HG02610 (cell line): ENCODE measurements at regions not wholly inside any gene's neighbourhood (a gene's known extent, or its start where the extent isn't known, plus 50 kb on each side); places are given as distances from the start of the nearest gene placed in this dataset.
"Not testable (repeated sequence)": the region's sequence is repeated elsewhere in the genome, so short reads cannot be mapped to it uniquely, and the experiment has no call there.

Source experiments
- ATAC-seq: cut with Tn5 transposase; IDR thresholded peaks from one replicate; pipeline ENCODE4 v1.9.1; 2021; ENCODE audit warnings: mild to moderate bottlenecking, moderate library complexity; ENCODE audit not compliant: unreplicated experiment

DNA sequence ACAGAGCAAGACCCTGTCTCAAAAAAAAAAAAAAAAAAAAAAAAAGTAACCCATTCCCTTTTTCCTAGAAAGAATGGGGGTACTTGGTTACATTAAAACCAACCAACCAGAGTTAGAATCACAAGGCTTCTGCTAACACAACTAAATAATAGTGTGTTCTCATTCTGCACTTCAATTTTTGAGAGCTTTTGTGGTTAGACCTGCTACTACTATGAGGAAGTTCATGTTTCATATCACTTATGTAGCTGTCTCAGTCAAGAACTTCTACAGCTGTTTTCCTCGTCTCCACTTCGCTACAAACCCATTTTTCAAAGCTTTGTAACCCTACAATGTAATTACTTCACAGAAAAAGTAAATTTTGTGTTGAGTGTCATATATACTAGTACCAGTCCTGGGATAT is 58.3 kb downstream of the PDHA2 start:
- ATAC-seq: no peak

DNA sequence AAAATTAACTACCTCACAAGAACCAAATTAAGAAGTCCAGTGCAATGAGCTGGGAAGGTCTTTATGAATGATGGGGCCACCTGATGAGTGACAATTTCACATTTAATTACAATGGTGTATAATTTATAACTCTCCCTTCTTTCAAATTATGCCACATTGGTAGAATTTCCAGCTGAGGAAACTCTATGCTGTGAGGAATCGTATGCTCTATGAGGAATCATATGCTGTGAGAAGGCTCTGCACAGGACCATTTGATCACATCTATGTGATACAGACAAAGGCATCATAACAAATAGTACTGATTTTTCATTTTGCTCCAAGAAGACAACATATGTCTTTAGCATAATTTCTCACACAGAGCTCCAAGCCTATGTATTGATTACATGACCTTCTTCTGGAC is 69.3 kb downstream of the PDHA2 start:
- no peak for ATAC-seq

DNA sequence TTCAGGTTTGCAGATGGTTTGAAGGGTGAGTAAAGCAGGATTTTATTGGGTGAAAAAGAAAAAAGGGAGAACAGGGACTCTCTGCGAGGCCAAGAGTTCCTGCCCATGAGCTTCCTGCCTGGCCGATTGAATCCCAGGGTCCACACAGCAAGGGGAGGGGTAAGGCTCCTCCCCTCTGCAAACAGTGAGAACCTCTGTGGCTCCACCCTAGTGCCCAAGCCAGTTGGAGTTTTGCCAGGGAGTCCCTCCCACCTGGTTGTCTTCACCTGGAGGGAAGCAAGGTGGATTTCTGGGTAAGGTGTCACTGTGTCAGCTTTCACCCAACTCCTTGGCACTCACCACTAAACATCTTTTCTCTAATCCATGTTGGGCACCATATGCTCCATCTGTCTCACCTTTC is 70.9 kb downstream of the PDHA2 start:
- ATAC-seq: no peak

DNA sequence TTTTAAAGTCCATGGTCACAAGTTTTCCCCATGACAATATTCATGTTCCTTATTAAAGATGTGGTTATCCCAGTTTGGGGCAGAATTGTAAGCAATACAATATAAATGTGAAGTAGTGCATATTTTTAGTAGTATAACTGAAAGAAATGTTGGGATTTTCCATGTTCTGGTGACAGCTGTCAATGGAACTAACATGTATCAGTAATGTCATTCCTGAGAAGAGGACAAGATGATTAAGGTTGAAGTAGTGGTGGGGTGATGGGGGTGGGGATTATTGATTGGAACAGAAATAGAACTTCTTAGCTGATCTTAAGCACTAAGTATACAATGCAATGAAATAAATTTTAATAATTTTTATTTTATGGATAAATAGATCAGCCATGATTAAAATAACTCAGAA is 81.6 kb downstream of the PDHA2 start:
- ATAC-seq: no peak

DNA sequence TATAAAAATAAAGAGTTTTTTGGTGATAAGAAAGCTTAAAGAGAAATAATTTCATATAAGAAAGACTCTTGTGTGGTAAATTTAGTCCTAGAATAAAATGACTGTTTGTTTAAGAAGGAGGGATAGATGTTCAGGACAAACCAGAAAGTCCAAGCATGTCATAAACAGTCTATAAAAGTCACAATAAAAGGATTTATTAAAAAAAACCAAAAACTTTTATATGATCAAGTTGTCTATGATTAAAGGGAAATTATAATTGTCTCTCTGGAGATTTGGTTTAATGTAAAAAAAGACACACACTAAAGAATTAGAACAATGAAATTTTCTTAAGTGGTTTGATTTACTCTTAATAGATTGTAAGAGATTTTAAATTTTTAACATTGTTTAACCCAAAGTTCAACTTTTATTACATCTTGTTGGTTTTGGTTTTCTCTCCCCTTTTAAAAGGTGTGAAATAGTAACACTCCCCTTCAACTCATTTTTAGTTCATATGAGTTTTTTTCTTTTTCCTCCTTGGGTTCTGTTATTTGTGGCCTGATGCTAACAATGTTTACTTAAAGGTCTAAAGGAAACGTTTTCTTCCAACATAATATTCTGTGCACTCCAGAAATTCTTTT is 89.7 kb downstream of the PDHA2 start:
- no peak for ATAC-seq

DNA sequence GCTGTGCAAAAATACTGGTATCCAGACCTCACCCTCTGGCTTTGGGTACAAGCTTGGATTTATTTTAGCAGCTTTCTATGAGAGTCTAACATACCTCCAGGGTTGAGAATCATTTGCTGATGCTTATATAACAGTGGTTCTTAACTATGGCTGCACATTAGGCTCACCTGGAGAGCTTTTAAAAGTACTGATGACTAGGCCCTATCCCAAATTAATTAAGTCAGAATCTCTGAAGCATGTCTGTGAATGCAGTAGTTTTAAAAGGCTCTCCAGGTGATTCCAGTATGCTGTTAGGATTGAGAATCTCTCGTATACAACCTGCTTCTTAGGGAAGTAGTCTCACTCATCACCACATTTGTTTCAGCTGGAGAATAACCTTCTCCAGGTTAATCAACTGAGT is 99.2 kb downstream of the PDHA2 start:
- ATAC-seq: no peak

DNA sequence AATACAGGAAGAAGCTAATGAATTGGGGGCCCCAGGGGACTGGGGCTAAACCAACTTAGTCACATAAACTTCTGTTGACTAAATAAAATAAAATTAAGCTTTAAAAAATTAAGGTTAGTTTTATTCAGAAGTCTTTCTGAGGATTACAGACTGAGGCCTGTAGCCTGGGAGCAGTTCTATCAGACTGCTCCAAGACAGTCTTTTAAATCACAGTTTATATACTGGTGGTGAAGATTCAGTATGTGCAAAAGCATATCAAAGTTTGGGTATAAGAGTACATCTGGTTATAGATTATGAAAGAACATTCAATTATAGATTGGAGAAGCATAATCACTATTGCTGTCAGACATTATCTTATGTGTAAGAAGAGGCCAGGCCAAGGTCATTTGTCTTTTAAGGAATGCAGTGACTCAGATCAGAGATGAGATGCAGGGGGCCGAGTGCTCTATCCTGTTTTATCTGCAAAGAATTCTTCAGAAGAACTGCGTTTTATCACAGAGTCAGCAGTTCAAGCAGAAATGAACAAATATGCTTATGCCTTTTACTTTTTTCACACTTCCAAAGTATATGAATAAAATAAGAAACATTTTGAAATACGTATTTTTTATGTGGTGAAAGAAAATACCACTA is 109.4 kb downstream of the PDHA2 start:
- ATAC-seq: no peak

DNA sequence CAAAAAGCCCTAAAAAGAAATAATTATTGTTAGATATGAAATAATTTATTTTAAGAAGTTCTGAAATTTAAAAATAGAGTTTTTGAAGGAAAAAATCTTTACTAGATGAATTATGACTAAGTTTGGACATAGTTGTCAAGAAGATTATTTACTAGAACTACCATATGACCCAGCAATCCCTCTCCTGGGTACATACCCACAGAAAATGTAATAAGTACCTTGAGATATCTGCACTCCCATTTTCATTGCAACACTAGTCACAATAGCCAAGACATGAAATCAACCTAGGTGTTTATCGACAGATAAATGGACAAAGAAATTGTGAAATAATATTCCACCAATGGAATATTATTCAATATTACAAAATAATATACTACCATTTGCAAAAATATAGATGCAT is 109.9 kb downstream of the PDHA2 start:
- no peak for ATAC-seq

DNA sequence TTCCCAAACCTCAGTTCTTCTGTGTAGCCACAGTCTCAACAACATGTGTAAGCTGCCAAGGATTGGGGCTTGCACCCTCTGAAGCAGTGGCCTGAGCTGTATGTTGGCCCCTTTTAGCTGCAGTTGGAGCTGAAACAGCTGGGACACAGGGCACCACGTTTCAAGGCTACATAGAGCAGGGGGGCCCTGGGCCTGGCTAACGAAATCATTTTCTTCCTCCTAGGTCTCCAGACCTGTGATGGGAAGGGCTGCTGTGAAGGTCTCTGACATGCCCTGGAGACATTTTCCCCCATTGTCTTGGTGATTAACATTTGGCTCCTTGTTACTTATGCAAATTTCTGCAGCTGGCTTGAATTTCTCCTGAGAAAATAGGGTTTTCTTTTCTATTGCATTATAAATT is 112.6 kb downstream of the PDHA2 start:
- ATAC-seq: not testable (repeated sequence)

DNA sequence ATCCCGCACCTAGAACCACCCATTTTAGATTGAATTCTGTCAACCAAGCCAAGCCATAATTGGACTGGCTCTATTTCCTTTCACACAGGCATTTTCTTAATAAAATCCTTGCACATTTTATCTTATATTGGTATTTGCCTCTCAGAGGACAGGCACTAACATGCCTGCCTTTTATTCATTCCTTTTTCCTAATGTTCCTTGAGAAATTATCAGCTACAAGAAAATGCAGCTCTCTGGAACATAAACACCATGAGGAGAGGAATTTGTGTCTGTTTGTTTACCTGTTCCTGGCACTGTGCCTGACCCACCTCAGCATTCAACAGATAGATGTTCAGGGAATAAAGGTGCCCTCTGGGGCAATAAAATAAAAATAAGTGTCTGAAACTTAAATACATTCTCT is 116.2 kb downstream of the PDHA2 start:
- no peak for ATAC-seq

DNA sequence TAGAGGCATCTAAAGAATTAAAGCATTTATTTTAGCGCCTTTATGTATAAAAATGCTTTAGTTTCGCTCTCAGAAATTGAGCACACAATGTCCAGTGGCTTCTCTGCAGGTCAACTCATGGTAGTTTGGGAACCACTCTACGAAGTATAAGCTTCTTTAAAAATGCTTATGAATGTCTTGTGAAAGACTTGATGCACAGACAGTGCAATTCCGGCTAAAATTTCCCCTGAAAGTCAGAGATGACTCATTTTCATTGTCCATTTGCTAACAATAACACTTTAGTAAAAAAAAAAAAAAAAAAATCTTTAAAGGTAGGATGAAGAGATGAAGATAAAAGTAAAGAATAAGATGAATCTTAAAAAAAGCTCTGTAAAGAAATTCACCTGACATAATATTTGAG is 117.2 kb downstream of the PDHA2 start:
- no peak for ATAC-seq

DNA sequence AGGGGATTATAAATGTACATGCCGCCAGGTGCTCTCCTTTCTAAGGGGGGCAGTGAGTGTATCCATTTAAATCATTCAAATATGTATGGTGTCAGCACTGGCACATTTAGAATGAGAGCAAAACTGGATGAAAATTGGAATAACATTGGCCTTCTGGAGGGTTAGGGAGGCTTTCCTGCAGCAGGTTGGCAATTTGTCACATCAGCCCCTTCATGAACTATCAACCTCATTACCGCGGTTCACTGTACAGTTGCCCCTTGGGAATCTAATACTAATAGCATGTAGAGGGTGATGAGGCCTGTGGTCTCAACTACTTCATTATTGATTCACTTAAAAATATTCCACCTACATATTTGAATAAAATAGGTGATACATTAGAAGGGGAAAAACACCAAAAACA is 117.9 kb downstream of the PDHA2 start:
- ATAC-seq: no peak

DNA sequence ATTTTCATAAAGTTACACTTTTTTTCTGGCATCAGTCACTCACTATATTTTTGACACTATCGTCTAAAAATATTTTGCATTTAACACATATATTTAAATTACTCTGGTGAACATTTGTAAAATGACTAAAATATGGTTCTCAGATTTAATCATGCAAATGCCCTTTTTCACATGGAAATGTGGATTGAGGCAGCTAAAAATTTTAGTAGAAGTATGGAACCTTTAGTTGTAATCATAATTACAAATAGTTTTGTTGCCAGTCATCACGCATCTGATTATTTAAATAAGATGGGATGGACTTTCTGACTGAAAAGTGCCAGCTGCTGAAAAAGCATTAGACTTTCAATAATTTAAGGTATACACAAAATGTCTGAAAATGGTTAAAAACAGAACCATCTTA is 119.3 kb downstream of the PDHA2 start:
- no peak for ATAC-seq

DNA sequence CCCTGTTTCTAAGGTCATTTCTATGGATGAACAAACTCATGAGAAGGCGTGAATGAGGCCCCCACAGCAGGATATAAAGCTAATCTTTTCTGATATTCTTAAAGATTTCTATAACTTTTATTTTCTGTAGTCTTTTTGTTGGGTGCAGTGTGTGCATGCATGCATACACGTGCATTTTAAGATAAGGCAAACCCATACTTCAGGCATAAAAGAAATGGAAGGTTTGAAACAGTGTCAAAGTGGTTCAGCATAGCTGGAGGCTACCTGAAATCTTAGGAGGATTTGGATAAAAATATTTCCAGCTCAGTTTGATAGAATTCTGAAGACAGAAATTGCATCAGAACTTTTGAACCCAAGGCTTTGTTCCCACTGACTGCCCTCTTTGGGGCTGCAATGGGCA is 119.7 kb downstream of the PDHA2 start:
- ATAC-seq: no peak

DNA sequence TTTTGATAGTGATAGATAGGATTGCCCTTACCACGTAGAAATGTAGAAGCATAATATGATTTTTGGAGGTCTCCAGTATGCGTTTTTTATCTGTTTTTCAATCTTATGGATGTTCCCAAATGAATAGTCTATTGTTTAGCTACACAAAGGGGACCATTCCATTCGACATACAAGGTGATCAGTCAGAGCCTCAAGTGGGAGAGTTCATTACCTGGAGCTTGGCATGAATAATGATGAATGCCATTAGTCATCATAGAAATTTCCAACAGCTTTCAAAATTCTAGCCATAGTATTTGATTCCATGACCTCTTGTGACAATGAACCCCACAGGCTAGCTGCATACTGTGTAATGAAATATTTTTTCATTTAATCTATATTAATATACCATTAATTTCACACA is 123.6 kb downstream of the PDHA2 start:
- ATAC-seq: no peak

DNA sequence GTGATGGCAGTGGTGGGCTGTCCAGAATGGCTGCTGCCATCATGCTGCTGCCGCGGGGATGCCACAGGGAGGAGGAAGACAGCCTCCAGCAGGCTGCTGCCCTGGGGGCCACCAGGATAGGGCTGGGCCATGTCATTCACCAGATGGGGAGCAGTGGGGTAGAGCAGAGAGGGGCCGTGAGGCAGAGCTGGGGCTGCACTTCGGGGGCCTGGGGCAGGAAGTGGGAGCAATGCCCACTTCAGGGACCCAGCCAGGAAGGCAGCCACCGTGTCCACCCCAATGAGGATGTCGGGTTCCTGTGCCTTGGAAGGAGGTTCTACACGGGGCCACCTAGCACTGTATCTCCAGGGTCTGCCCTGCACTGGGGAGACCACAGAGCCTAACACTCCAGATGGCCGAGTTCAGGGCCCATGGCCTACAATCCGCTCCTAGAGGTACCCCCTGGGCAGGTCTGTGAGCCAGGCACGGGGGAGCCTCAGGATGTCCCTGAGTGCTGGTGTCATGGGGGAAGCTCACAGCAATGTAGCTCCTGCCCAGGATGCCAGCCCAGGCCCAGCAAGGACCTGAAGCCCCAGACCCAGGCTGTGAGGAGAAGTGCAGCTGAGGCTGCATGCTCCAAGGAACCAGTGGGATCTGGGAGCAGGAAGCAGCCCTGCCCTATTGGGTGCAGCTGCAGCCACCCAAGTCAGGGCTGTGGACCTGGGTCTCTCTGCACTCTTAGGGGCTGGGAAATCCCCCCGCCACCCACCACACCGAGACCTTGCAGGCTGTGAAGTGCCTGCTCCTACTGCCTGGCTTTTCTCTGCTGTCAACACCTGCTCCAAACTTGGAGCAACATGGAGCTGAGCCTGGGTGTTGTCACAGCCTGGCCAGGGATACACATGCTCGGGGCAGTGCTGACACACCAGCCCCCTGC is 140.3 kb downstream of the PDHA2 start:
- no peak for ATAC-seq

DNA sequence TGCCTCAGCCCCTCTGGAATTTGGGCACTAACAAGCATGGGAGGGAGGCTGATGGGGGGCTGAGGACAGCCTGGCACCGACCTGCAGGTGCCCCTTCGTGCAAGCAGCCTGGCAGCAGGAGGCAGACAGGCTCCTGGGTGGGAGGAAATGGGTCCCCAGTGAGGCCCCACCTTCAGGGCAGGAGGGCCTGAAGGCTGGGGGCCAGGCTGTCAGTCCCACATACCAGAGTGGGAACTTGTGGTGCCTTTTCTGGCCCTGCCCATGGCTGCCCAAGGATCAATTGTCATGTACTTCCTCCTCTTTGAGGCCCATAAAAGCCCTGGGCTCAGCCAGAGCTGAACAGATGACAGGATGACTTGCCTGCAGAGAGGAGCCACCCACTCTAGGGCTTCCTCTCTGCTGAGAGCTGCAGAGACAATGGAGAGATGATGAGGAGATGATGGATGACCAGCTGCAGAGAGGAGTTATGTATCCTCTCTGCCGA is 141.0 kb downstream of the PDHA2 start:
- ATAC-seq: no peak

DNA sequence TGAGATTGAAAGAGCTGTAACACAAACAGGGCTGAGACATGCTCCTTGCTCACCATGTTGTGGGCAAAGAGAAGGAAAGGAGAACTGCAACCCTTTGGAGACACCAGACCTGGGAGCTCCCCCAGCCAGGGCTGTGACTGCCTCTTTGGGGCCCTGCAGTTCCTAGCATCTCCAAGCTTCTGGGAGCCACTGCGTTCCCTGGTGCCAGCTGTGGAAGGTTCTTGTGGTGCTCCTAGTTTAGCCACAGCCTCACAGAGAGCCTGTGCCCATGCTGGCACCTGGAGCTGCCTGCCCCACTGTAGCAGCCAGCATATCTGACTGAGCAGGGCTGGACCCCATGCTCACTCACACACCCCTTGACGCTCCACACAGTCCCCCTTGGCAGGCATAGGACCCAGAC is 141.7 kb downstream of the PDHA2 start:
- no peak for ATAC-seq

DNA sequence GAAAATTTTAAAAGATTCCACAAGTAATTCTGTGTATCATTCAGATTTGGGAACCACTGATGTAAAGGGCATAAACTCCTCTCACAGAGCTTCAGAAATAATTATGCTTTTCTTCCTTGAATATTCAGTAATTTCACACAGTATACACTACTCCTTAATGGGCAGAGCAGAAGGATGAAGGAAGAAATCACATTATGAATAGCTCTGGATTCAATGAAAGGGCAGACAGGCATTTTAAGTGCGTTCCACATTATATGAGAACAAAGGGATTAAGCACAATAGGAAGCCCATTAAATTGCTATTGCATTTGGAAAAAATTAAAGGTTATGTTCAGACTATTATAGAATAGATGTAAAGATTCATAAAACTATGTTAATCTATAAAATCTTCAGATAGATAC is 142.6 kb downstream of the PDHA2 start:
- no peak for ATAC-seq

DNA sequence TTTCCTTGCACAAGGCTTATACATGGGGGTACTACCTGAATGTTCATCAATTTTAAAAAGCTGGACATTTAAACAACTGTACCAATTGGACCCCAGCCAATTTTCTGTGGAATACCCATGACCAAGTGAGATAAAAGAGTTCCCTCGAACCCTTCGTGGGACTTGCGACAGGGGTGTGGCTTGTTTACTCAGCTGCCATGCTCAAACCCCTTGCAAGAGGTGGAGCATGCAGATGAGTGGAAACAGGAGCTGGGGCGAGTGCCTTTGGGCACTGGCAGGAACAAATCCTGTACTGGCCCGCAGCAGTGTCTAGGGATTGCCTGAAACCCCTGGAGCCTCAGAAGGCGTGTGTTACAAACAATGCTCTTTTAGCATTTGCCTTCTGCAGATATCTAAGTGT is 144.2 kb downstream of the PDHA2 start:
- no peak for ATAC-seq

DNA sequence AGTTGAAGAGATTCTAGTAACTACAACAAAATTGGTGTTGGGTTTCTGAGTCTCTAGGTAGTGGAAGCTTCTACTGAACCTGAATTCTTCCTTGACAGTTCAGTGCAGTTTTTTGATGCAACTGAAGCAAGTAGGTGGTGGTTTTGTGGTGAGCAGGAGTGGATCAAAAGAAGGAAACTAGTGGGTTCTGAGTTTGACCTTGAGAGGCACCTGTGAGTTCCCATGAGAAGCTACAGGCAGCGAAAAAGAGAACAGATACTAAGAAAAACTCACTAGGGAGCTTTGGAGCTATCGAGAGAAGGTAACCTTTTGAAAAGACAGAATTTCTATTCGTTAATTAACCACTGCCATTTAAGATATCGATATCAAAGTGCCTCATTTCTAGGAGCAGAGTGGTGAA is 145.2 kb downstream of the PDHA2 start:
- ATAC-seq: peak; percentile 63
